ENCODE measurements at regions not wholly inside any gene's neighbourhood (a gene's known extent, or its start where the extent isn't known, plus 50 kb on each side); places are given as distances from the start of the nearest gene placed in this dataset.

DNA sequence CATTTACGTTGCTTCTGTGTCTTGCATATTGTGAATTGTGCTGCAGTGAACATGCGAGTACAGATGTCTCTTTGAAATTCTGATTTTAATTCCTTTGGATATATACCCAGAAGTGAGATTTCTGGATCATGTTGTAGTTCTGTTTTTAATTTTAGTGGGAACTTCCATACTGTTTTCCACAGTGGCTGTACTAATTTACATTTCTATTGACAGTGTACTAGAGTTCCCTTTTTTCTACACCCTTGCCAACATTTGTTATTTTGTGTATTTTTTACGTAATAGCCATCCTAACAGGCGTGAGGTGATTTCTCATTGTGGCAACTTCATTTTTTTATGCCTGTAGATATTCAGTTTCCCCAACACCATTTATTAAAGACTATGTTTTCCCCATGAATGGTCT, 144.7 kb upstream of the INHBA start (continued):
- TF ChIP-seq PML (IDR thresholded peaks at IDR 0.05; ENCODE audit: low read length): no peak
- TF ChIP-seq IKZF1 (conservative IDR thresholded peaks at IDR 0.05): no peak
- TF ChIP-seq, protein P1, sequence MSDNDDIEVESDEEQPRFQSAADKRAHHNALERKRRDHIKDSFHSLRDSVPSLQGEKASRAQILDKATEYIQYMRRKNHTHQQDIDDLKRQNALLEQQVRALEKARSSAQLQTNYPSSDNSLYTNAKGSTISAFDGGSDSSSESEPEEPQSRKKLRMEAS (IDR thresholded peaks at IDR 0.05; ENCODE audit: low read depth, low read length): no peak
- no peak for TF ChIP-seq ATF7 (IDR thresholded peaks at IDR 0.05; ENCODE audit: low read depth)
- no peak for TF ChIP-seq LARP7 (IDR thresholded peaks at IDR 0.05)

DNA sequence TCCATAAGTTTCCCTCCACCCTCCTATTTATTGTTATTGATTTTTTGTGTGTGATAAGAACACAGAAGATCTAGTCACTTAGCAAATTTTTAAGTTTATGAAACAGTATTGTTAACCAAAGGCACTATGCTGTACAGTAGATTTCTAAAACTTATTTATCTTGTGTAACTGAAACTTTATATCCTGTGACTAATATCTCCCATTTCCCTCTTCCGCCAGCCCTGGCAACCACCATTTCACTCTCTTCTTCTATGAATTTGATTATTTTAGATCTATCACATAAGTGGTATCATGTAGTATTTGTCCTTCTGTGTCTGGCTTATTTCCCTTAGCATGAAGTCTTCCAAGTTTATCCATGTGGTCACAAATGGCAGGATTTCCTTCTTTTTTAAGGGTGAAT, 144.3 kb upstream of the INHBA start:
- TF ChIP-seq SUZ12 (IDR thresholded peaks at IDR 0.05; ENCODE audit: unreplicated experiment) (no peak), PAX5 (IDR thresholded peaks at IDR 0.05; ENCODE audit: borderline replicate concordance, low read depth, low read length) (no peak), RAD51 (IDR thresholded peaks at IDR 0.05) (no peak), MEF2B (IDR thresholded peaks at IDR 0.05; ENCODE audit: partially characterized antibody, poor library complexity, severe bottlenecking) (no peak)
- TF ChIP-seq, protein P2, sequence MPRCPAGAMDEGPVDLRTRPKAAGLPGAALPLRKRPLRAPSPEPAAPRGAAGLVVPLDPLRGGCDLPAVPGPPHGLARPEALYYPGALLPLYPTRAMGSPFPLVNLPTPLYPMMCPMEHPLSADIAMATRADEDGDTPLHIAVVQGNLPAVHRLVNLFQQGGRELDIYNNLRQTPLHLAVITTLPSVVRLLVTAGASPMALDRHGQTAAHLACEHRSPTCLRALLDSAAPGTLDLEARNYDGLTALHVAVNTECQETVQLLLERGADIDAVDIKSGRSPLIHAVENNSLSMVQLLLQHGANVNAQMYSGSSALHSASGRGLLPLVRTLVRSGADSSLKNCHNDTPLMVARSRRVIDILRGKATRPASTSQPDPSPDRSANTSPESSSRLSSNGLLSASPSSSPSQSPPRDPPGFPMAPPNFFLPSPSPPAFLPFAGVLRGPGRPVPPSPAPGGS (IDR thresholded peaks at IDR 0.05; ENCODE audit: borderline replicate concordance, insufficient read depth, low read depth, low read length, poor library complexity, severe bottlenecking): no peak
- H3K4me3 ChIP-seq: no peak overlapping the region
- H2AFZ ChIP-seq (ENCODE audit: control insufficient read depth, low read depth, low read length): no peak overlapping the region
- CTCF ChIA-PET: no interaction called here
- FAIRE-seq (no peak), ATAC-seq (no peak), DNase-seq (ENCODE audit: low read depth, low spot score) (no peak)
- in situ Hi-C loops (cut with MboI): no loop called here
- H3K27me3 ChIP-seq (replicated peaks in 1 of 2; ENCODE audit: control insufficient read depth in 2 of 2, insufficient read depth in 2 of 2, low read length in 1 of 2): no peaks in the 10 kb centered on the region
- no peak overlapping the region for H3K9ac ChIP-seq (ENCODE audit: control insufficient read depth, insufficient read depth, low read length)
- no peaks in the 10 kb centered on the region for H3K36me3 ChIP-seq (ENCODE audit: control insufficient read depth in 2 of 2, insufficient read depth in 2 of 2, low read length in 1 of 2)
- 100% methylated on average over 1 of the region's 1 CpG for WGBS (ENCODE audit: insufficient coverage, insufficient replicate concordance, low lambda C conversion rate, missing lambda C conversion rate)
- RAD21 ChIA-PET (ENCODE audit: unreplicated experiment): no interaction called here
- no peaks in the 10 kb centered on the region for H3K4me1 ChIP-seq (ENCODE audit: control insufficient read depth, insufficient read depth, low read length)
- no peaks in the 10 kb centered on the region; the same call in 1 of the 3 replicates for H3K9me3 ChIP-seq (replicated peaks; ENCODE audit: control insufficient read depth, insufficient read depth, low read length)
- intact Hi-C loops (cut with micrococcal nuclease; ENCODE audit: unreplicated experiment): no loop called here
- no TSS peak for BruUV-seq (replicated peaks)
- SMC1A ChIA-PET (ENCODE audit: uncharacterized antibody, unreplicated experiment): no interaction called here
- H3K4me2 ChIP-seq (ENCODE audit: control insufficient read depth, insufficient read depth): no peak overlapping the region
- H3K27ac ChIP-seq (ENCODE audit: control insufficient read depth, insufficient read depth): no peak overlapping the region
- POLR2A ChIA-PET: no interaction called here
- H3K79me2 ChIP-seq (ENCODE audit: control insufficient read depth, insufficient read depth, low read length): no peaks in the 10 kb centered on the region
- no peaks in the 10 kb centered on the region for H4K20me1 ChIP-seq (ENCODE audit: control insufficient read depth, insufficient read depth)
